H9 (cell line): ENCODE measurements at regions not wholly inside any gene's neighbourhood (a gene's known extent, or its start where the extent isn't known, plus 50 kb on each side); places are given as distances from the start of the nearest gene placed in this dataset.

Experiments
- DNase-seq: peaks from one replicate; pipeline ENCODE4 v3.0.0-alpha.2; 2017
- H2AFZ ChIP-seq: one replicate; pipeline ENCODE4 v1.6.1; 2013; ENCODE audit warnings: mild to moderate bottlenecking, low read length, control low read depth, moderate library complexity
- H2AK5ac ChIP-seq: 2 replicates; pipeline ENCODE4 v1.6.1; 2013; ENCODE audit warnings: low read length, control low read depth, mixed read lengths; ENCODE audit not compliant: insufficient read length
- H2BK120ac ChIP-seq: one replicate; pipeline ENCODE4 v1.6.1; 2013; ENCODE audit warnings: low read depth, mild to moderate bottlenecking, low read length, control low read depth, inconsistent platforms; ENCODE audit not compliant: poor library complexity, severe bottlenecking
- H2BK12ac ChIP-seq: 2 replicates; pipeline ENCODE4 v1.6.1; 2013; ENCODE audit warnings: low read length, control low read depth, mixed read lengths, low read depth; ENCODE audit not compliant: insufficient read length
- H2BK15ac ChIP-seq: 2 replicates; pipeline ENCODE4 v1.6.1; 2013; ENCODE audit warnings: low read depth, low read length, control low read depth
- H2BK20ac ChIP-seq: one replicate; pipeline ENCODE4 v1.6.1; 2013; ENCODE audit warnings: low read depth, mild to moderate bottlenecking, low read length, control low read depth, inconsistent platforms; ENCODE audit not compliant: poor library complexity, severe bottlenecking
- H2BK5ac ChIP-seq: 2 replicates; pipeline ENCODE4 v1.6.1; 2013; ENCODE audit warnings: low read length, control low read depth, mixed read lengths; ENCODE audit not compliant: insufficient read length
- H3K14ac ChIP-seq: 2 replicates; pipeline ENCODE4 v1.6.1; 2013; ENCODE audit warnings: low read length, control low read depth; ENCODE audit not compliant: insufficient read depth
- H3K18ac ChIP-seq: 2 replicates; pipeline ENCODE4 v1.6.1; 2013; ENCODE audit warnings: low read depth, mild to moderate bottlenecking, mixed read lengths, low read length, control low read depth; ENCODE audit not compliant: insufficient read length
- H3K23ac ChIP-seq: 2 replicates; pipeline ENCODE4 v1.6.1; 2013; ENCODE audit warnings: low read length, control low read depth, mixed read lengths, low read depth; ENCODE audit not compliant: insufficient read length
- H3K23me2 ChIP-seq: 2 replicates; pipeline ENCODE4 v1.6.1; 2013; ENCODE audit warnings: low read depth, mild to moderate bottlenecking, mixed read lengths, low read length, control low read depth; ENCODE audit not compliant: insufficient read length, poor library complexity, severe bottlenecking
- H3K27ac ChIP-seq: 2 replicates; pipeline ENCODE4 v1.5.1; 2013; ENCODE audit warnings: low read length, control low read depth, mixed read lengths, low read depth; ENCODE audit not compliant: insufficient read length
- H3K27me3 ChIP-seq: 2 replicates; pipeline ENCODE4 v1.6.1; 2013; ENCODE audit warnings: low read length, control low read depth, inconsistent platforms; ENCODE audit not compliant: insufficient read depth
- H3K4ac ChIP-seq: 2 replicates; pipeline ENCODE4 v1.6.1; 2013; ENCODE audit warnings: low read depth, mild to moderate bottlenecking, control low read depth, inconsistent platforms, low read length, moderate library complexity
- H3K4me1 ChIP-seq: 2 replicates; pipeline ENCODE4 v1.6.1; 2013; ENCODE audit warnings: low read length, control low read depth, inconsistent platforms; ENCODE audit not compliant: insufficient read depth
- H3K4me2 ChIP-seq: 2 replicates; pipeline ENCODE4 v1.6.1; 2013; ENCODE audit warnings: low read length, control low read depth, mixed read lengths; ENCODE audit not compliant: insufficient read length, insufficient read depth
- H3K56ac ChIP-seq: 2 replicates; pipeline ENCODE4 v1.6.1; 2013; ENCODE audit warnings: low read depth, mild to moderate bottlenecking, mixed read lengths, low read length, control low read depth; ENCODE audit not compliant: insufficient read length
- H3K79me1 ChIP-seq: 2 replicates; pipeline ENCODE4 v1.6.1; 2013; ENCODE audit warnings: low read depth, mild to moderate bottlenecking, moderate library complexity, low read length, control low read depth, inconsistent platforms; ENCODE audit not compliant: insufficient read depth, poor library complexity, severe bottlenecking
- H3K79me2 ChIP-seq: 2 replicates; pipeline ENCODE4 v1.6.1; 2013; ENCODE audit warnings: low read length, control low read depth, inconsistent platforms; ENCODE audit not compliant: insufficient read depth
- H3K9ac ChIP-seq: 2 replicates; pipeline ENCODE4 v1.6.1; 2013; ENCODE audit warnings: low read length, control low read depth, mixed read lengths; ENCODE audit not compliant: insufficient read length; ENCODE audit errors: extremely low read depth
- H3K9me3 ChIP-seq: one replicate; pipeline ENCODE4 v1.6.1; 2013; ENCODE audit warnings: low read depth, low read length, inconsistent platforms; ENCODE audit not compliant: control insufficient read depth
- H3T11ph ChIP-seq: one replicate; pipeline ENCODE4 v1.6.1; 2013; ENCODE audit warnings: mild to moderate bottlenecking, low read length, control low read depth, inconsistent platforms
- H4K20me1 ChIP-seq: one replicate; pipeline ENCODE4 v1.6.1; 2013; ENCODE audit not compliant: control insufficient read depth, insufficient read length, insufficient read depth
- H4K5ac ChIP-seq: 2 replicates; pipeline ENCODE4 v1.6.1; 2013; ENCODE audit warnings: low read depth, mild to moderate bottlenecking, mixed read lengths, low read length, control low read depth; ENCODE audit not compliant: insufficient read length
- H4K8ac ChIP-seq: replicated peaks from 2 replicates; pipeline ENCODE4 v1.6.1; 2013; ENCODE audit warnings: low read length, control low read depth, mixed read lengths, low read depth; ENCODE audit not compliant: insufficient read length
- H4K91ac ChIP-seq: 2 replicates; pipeline ENCODE4 v1.6.1; 2013; ENCODE audit warnings: low read depth, mild to moderate bottlenecking, moderate library complexity, mixed read lengths, low read length, control low read depth; ENCODE audit not compliant: insufficient read length
- H3K27ac Mint-ChIP-seq, 3 experiments: 2 replicates in 2 of 3; 3 replicates in 1 of 3; pipeline ENCODE4 v1.8.0; 2020 to 2021; ENCODE audit warnings: mixed read lengths in 3 of 3, mild to moderate bottlenecking in 1 of 3, moderate library complexity in 1 of 3
- H3K27me3 Mint-ChIP-seq: 2 replicates; pipeline ENCODE4 v1.8.0; 2021; ENCODE audit warnings: low read depth, mild to moderate bottlenecking, moderate library complexity, mixed read lengths
- H3K36me3 Mint-ChIP-seq, 3 experiments: 2 replicates in 2 of 3; 3 replicates in 1 of 3; pipeline ENCODE4 v1.8.0; 2020 to 2021; ENCODE audit warnings: low read depth in 3 of 3, mixed read lengths in 3 of 3; ENCODE audit not compliant: insufficient read depth in 1 of 3
- H3K4me1 Mint-ChIP-seq, 2 experiments: 2 replicates each; pipeline ENCODE4 v1.8.0; 2020; ENCODE audit warnings: mixed read lengths in 2 of 2
- H3K4me3 Mint-ChIP-seq, 2 experiments: 2 replicates in 1 of 2; 3 replicates in 1 of 2; pipeline ENCODE4 v1.8.0; 2020 to 2021; ENCODE audit warnings: mild to moderate bottlenecking in 2 of 2, mixed read lengths in 2 of 2, moderate library complexity in 1 of 2
- H3K9me3 Mint-ChIP-seq, 2 experiments: 2 replicates in 1 of 2; 3 replicates in 1 of 2; pipeline ENCODE4 v1.8.0; 2020; ENCODE audit warnings: mild to moderate bottlenecking in 2 of 2, mixed read lengths in 2 of 2, moderate library complexity in 1 of 2
- CTCF ChIP-seq: fragments of 200-600 bp; sonication (generic); conservative IDR thresholded peaks from 3 replicates; pipeline ENCODE4 v1.8.0; 2021; ENCODE audit warnings: antibody characterized with exemption, mild to moderate bottlenecking
- WGBS: extraction: QIAGEN DNeasy Blood & Tissue Kit; methylation state at CpG from one replicate; pipeline ENCODE4 v1.1.7; 2013; ENCODE audit warnings: missing lambda C conversion rate, low lambda C conversion rate, mixed read lengths; ENCODE audit not compliant: insufficient read length; ENCODE audit errors: extremely low coverage; 5-methylcytosine and 5-hydroxymethylcytosine counted together

GRCh38 chrX:140360924-140361323, 143.9 kb downstream of the SOX3 start:
- peaks cover 4% of the 10 kb centered on the region; the same call in 1 of the 2 replicates for H3K4me1 ChIP-seq
- no peak overlapping the region for H2AFZ ChIP-seq
- no CpG with 5 or more reads among the region's 3 CpGs for WGBS
- H2AK5ac ChIP-seq = no peak overlapping the region
- no peak overlapping the region for H2BK20ac ChIP-seq
- H3K27me3 ChIP-seq = peaks cover 2% of the 10 kb centered on the region; the same call in 1 of the 2 replicates
- DNase-seq = no peak
- H4K8ac ChIP-seq = no peak overlapping the region
- Mint-ChIP-seq H3K4me3 (peak overlapping the region in 1 of 2 experiments; percentile 51; a peak in 1 of 5 replicates), H3K27ac (peak overlapping the region in 2 of 3 experiments; percentile 78 to 94; a peak in 4 of 7 replicates), H3K9me3 (no peaks in the 10 kb centered on the region; a peak in 1 of 5 replicates), H3K36me3 (peaks cover 0 to 2% (median 0%) of the 10 kb centered on the region in 3 experiments; a peak in 1 of 7 replicates), H3K27me3 (peaks cover 19% of the 10 kb centered on the region), H3K4me1 (peaks cover 34 to 37% of the 10 kb centered on the region in 2 experiments)
- H2BK15ac ChIP-seq = no peak overlapping the region
- H3K79me1 ChIP-seq = no peaks in the 10 kb centered on the region
- no peak overlapping the region for H3K23ac ChIP-seq
- H2BK120ac ChIP-seq = no peak overlapping the region
- no peaks in the 10 kb centered on the region for H4K20me1 ChIP-seq
- H2BK5ac ChIP-seq = no peak overlapping the region
- H4K91ac ChIP-seq = no peak overlapping the region
- no peak overlapping the region for H3K56ac ChIP-seq
- no peak overlapping the region for H3T11ph ChIP-seq
- no peak overlapping the region for H3K4ac ChIP-seq
- no peak overlapping the region for H2BK12ac ChIP-seq
- H4K5ac ChIP-seq = no peak overlapping the region
- no peak overlapping the region for H3K18ac ChIP-seq
- no peak overlapping the region for H3K14ac ChIP-seq
- no peak for TF ChIP-seq CTCF
- no peaks in the 10 kb centered on the region for H3K23me2 ChIP-seq
- no peaks in the 10 kb centered on the region for H3K79me2 ChIP-seq
- no peaks in the 10 kb centered on the region for H3K9me3 ChIP-seq
- no peak overlapping the region for H3K9ac ChIP-seq
- H3K4me2 ChIP-seq = no peak overlapping the region
- H3K27ac ChIP-seq = peak overlapping the region; percentile 82
